ENCODE measurements at regions not wholly inside any gene's neighbourhood (a gene's known extent, or its start where the extent isn't known, plus 50 kb on each side); places are given as distances from the start of the nearest gene placed in this dataset.

DNA sequence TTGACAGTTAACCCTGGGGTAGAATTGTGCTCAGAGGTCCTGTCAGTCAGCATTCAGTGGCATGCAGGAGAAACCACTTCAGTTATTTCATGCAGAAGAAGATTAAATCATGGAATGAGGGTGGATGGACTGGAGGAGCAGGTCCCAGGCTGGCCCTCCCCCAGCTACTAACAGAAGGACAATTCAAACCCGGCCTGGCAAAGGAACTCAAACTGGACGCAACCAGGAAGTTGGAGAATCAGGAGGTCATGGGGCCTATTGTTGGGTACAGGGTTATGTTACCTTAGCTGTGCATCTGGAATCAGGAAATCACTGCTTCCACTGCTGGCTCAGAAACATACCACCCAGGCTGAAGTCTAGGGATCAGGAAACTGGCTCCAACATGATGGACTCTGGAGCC lies 121.4 kb downstream of the GPAT3 start:
- Histone ChIP-seq H3K4me3 (no peak overlapping the region), H3K9me3 (no peaks in the 10 kb centered on the region), H3K4me1 (no peaks in the 10 kb centered on the region), H3K27me3 (ENCODE audit: insufficient read depth in 3 of 3, low read length in 2 of 3) (no peaks in the 10 kb centered on the region), H3K27ac (no peak overlapping the region), H3K36me3 (ENCODE audit: insufficient read depth in 1 of 2, low read depth in 1 of 2) (no peaks in the 10 kb centered on the region)
- WGBS, 3 donors = 32 to 55% (median 54%) methylated on average over 2 of the region's 2 CpGs
- intact Hi-C loops (cut with DNase I) = no loop called here
- no peak for ATAC-seq
- TF ChIP-seq, protein P1, sequence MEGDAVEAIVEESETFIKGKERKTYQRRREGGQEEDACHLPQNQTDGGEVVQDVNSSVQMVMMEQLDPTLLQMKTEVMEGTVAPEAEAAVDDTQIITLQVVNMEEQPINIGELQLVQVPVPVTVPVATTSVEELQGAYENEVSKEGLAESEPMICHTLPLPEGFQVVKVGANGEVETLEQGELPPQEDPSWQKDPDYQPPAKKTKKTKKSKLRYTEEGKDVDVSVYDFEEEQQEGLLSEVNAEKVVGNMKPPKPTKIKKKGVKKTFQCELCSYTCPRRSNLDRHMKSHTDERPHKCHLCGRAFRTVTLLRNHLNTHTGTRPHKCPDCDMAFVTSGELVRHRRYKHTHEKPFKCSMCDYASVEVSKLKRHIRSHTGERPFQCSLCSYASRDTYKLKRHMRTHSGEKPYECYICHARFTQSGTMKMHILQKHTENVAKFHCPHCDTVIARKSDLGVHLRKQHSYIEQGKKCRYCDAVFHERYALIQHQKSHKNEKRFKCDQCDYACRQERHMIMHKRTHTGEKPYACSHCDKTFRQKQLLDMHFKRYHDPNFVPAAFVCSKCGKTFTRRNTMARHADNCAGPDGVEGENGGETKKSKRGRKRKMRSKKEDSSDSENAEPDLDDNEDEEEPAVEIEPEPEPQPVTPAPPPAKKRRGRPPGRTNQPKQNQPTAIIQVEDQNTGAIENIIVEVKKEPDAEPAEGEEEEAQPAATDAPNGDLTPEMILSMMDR (IDR thresholded peaks at IDR 0.05) = no peak
- no peak for DNase-seq

Measured in psoas muscle (tissue), 7 donors.